GM23338 (cell line): ENCODE measurements at regions not wholly inside any gene's neighbourhood (a gene's known extent, or its start where the extent isn't known, plus 50 kb on each side); places are given as distances from the start of the nearest gene placed in this dataset.

Experiments used
- CREB1 ChIP-seq: fragments of 250-450 bp; sonication (Bioruptor Pico); IDR thresholded peaks from 2 replicates; pipeline ENCODE4 v1.5.0; 2020; ENCODE audit warnings: low read depth, mild to moderate bottlenecking, moderate library complexity
- CTCF ChIP-seq, 2 experiments: fragments of 200-600 bp in 1 of 2; sonication (generic) in 1 of 2; conservative IDR thresholded peaks; 2 replicates each; pipeline versions ENCODE4 v1.5.1 to v1.6.1; 2016 to 2017; ENCODE audit warnings: antibody characterized with exemption in 2 of 2, low read depth in 2 of 2, mild to moderate bottlenecking in 2 of 2, moderate library complexity in 1 of 2
- EZH2phosphoT487 ChIP-seq: fragments of 200-600 bp; sonication (generic); IDR thresholded peaks from one replicate; pipeline ENCODE4 v1.8.1; 2018; ENCODE audit warnings: antibody characterized with exemption; ENCODE audit not compliant: unreplicated experiment
- JUNB ChIP-seq: IDR thresholded peaks from one replicate; pipeline ENCODE4 v1.6.1; 2016; ENCODE audit warnings: antibody characterized with exemption; ENCODE audit not compliant: unreplicated experiment
- NANOG ChIP-seq: IDR thresholded peaks from 2 replicates; pipeline ENCODE4 v1.6.1; 2016; ENCODE audit warnings: antibody characterized with exemption, borderline replicate concordance
- ZNF114 ChIP-seq: fragments of 250-450 bp; sonication (Bioruptor Pico); IDR thresholded peaks from 2 replicates; pipeline ENCODE4 v1.5.0; 2020; ENCODE audit warnings: mild to moderate bottlenecking, moderate library complexity
- TF ChIP-seq, protein P1 (sequence below): fragments of 250-450 bp; sonication (Bioruptor Pico); IDR thresholded peaks from 2 replicates; pipeline ENCODE4 v1.5.0; 2020; ENCODE audit warnings: mild to moderate bottlenecking, moderate library complexity
- TF ChIP-seq, protein P2 (sequence below): IDR thresholded peaks from 2 replicates; pipeline ENCODE4 v1.6.1; 2016; ENCODE audit warnings: antibody characterized with exemption

DNA sequence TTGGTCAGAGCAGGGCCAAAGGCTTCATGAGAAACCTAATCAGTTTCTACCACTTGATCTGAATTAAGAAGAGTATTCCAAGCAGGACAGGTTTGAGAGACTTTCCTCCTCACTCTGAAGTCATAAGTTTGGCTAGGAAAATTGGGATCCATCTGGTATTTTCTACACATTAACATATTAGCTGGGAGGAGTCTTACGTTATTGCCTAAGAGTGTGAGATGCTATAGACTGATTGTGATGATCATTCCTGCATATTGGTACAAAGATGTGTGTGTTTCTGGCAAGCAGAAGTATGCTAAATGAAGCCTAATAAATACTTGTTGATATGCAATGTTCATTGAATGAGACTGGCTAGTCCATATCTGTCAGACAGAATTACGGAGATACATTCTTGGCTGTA lies 73.5 kb upstream of the RASGRP1 start (continued):
- TF ChIP-seq, protein P1, sequence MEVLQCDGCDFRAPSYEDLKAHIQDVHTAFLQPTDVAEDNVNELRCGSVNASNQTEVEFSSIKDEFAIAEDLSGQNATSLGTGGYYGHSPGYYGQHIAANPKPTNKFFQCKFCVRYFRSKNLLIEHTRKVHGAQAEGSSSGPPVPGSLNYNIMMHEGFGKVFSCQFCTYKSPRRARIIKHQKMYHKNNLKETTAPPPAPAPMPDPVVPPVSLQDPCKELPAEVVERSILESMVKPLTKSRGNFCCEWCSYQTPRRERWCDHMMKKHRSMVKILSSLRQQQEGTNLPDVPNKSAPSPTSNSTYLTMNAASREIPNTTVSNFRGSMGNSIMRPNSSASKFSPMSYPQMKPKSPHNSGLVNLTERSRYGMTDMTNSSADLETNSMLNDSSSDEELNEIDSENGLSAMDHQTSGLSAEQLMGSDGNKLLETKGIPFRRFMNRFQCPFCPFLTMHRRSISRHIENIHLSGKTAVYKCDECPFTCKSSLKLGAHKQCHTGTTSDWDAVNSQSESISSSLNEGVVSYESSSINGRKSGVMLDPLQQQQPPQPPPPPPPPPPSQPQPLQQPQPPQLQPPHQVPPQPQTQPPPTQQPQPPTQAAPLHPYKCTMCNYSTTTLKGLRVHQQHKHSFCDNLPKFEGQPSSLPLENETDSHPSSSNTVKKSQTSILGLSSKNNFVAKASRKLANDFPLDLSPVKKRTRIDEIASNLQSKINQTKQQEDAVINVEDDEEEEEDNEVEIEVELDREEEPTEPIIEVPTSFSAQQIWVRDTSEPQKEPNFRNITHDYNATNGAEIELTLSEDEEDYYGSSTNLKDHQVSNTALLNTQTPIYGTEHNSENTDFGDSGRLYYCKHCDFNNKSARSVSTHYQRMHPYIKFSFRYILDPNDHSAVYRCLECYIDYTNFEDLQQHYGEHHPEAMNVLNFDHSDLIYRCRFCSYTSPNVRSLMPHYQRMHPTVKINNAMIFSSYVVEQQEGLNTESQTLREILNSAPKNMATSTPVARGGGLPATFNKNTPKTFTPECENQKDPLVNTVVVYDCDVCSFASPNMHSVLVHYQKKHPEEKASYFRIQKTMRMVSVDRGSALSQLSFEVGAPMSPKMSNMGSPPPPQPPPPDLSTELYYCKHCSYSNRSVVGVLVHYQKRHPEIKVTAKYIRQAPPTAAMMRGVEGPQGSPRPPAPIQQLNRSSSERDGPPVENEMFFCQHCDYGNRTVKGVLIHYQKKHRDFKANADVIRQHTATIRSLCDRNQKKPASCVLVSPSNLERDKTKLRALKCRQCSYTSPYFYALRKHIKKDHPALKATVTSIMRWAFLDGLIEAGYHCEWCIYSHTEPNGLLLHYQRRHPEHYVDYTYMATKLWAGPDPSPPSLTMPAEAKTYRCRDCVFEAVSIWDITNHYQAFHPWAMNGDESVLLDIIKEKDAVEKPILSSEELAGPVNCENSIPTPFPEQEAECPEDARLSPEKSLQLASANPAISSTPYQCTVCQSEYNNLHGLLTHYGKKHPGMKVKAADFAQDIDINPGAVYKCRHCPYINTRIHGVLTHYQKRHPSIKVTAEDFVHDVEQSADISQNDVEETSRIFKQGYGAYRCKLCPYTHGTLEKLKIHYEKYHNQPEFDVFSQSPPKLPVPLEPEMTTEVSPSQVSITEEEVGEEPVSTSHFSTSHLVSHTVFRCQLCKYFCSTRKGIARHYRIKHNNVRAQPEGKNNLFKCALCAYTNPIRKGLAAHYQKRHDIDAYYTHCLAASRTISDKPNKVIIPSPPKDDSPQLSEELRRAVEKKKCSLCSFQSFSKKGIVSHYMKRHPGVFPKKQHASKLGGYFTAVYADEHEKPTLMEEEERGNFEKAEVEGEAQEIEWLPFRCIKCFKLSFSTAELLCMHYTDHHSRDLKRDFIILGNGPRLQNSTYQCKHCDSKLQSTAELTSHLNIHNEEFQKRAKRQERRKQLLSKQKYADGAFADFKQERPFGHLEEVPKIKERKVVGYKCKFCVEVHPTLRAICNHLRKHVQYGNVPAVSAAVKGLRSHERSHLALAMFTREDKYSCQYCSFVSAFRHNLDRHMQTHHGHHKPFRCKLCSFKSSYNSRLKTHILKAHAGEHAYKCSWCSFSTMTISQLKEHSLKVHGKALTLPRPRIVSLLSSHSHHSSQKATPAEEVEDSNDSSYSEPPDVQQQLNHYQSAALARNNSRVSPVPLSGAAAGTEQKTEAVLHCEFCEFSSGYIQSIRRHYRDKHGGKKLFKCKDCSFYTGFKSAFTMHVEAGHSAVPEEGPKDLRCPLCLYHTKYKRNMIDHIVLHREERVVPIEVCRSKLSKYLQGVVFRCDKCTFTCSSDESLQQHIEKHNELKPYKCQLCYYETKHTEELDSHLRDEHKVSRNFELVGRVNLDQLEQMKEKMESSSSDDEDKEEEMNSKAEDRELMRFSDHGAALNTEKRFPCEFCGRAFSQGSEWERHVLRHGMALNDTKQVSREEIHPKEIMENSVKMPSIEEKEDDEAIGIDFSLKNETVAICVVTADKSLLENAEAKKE (CRISPR knock-in tag), result no peak
- TF ChIP-seq EZH2phosphoT487, result no peak
- no peak for TF ChIP-seq CREB1 (CRISPR knock-in tag)
- no peak for TF ChIP-seq NANOG
- TF ChIP-seq, protein P2, sequence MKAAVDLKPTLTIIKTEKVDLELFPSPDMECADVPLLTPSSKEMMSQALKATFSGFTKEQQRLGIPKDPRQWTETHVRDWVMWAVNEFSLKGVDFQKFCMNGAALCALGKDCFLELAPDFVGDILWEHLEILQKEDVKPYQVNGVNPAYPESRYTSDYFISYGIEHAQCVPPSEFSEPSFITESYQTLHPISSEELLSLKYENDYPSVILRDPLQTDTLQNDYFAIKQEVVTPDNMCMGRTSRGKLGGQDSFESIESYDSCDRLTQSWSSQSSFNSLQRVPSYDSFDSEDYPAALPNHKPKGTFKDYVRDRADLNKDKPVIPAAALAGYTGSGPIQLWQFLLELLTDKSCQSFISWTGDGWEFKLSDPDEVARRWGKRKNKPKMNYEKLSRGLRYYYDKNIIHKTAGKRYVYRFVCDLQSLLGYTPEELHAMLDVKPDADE, result no peak
- no peak for TF ChIP-seq JUNB
- TF ChIP-seq CTCF (conservative IDR thresholded peaks at IDR 0.05; ENCODE audit: low read depth in 2 of 2), result no peak
- TF ChIP-seq ZNF114 (CRISPR knock-in tag), result no peak
